Stimulated activated CD8-positive, alpha-beta memory T cell treated with anti-CD3 and anti-CD28 coated beads, Interleukin-15, amount 100 ng/mL, for 4 hours (primary cell): ENCODE measurements at regions not wholly inside any gene's neighbourhood (a gene's known extent, or its start where the extent isn't known, plus 50 kb on each side); places are given as distances from the start of the nearest gene placed in this dataset.
"Not testable (repeated sequence)": the region's sequence is repeated elsewhere in the genome, so short reads cannot be mapped to it uniquely, and the experiment has no call there.

Source experiments
- DNase-seq, 2 donors: peaks; one replicate each; pipeline ENCODE4 v3.0.0-alpha.2; 2020; ENCODE audit warnings: low read depth in 2 of 2

GRCh38 chr3:21024563-21024962 is 726.4 kb downstream of the ZNF385D start:
- DNase-seq: no peak

GRCh38 chr3:21020681-21021080 is 730.3 kb downstream of the ZNF385D start:
- DNase-seq: no peak

GRCh38 chr3:21020043-21020442 is 731.0 kb downstream of the ZNF385D start:
- DNase-seq: no peak

GRCh38 chr3:21017115-21017852 is 733.7 kb downstream of the ZNF385D start:
- DNase-seq: no peak

GRCh38 chr3:21013566-21013965 is 737.4 kb downstream of the ZNF385D start:
- DNase-seq: no peak

- no peak for DNase-seq
Measured at GRCh38 chr3:20999661-21000060, 751.3 kb downstream of the ZNF385D start.

- no peak for DNase-seq
Measured at GRCh38 chr3:20997183-20997582, 753.8 kb downstream of the ZNF385D start.

- no peak for DNase-seq
Measured at GRCh38 chr3:20990896-20991295, 760.1 kb downstream of the ZNF385D start.

- DNase-seq: not testable (repeated sequence)
Measured at GRCh38 chr3:20989653-20990052, 761.4 kb downstream of the ZNF385D start.

- DNase-seq: no peak
Measured at GRCh38 chr3:20984594-20985205, 766.3 kb downstream of the ZNF385D start.

GRCh38 chr3:20975188-20975651 is 775.8 kb downstream of the ZNF385D start:
- DNase-seq: no peak

GRCh38 chr3:20974396-20974795 is 776.6 kb downstream of the ZNF385D start:
- no peak for DNase-seq

GRCh38 chr3:20970807-20971206 is 780.2 kb downstream of the ZNF385D start:
- DNase-seq: not testable (repeated sequence)

- not testable (repeated sequence) for DNase-seq
Measured at GRCh38 chr3:20967485-20967884, 781.5 kb upstream of the SGO1 start.

- no peak for DNase-seq
Measured at GRCh38 chr3:20958161-20958560, 772.2 kb upstream of the SGO1 start.

GRCh38 chr3:20945892-20946291 is 759.9 kb upstream of the SGO1 start:
- DNase-seq: no peak

GRCh38 chr3:20935791-20936190 is 749.8 kb upstream of the SGO1 start:
- DNase-seq: no peak

GRCh38 chr3:20931834-20932233 is 745.8 kb upstream of the SGO1 start:
- DNase-seq: no peak

- no peak for DNase-seq
Measured at GRCh38 chr3:20930034-20930433, 744.0 kb upstream of the SGO1 start.

GRCh38 chr3:20924646-20925385 is 738.8 kb upstream of the SGO1 start:
- DNase-seq: no peak

GRCh38 chr3:20921112-20921511 is 735.1 kb upstream of the SGO1 start:
- not testable (repeated sequence) for DNase-seq

- no peak for DNase-seq
Measured at GRCh38 chr3:20916951-20917606, 731.1 kb upstream of the SGO1 start.
